ENCODE measurements at regions not wholly inside any gene's neighbourhood (a gene's known extent, or its start where the extent isn't known, plus 50 kb on each side); places are given as distances from the start of the nearest gene placed in this dataset.

GRCh38 chr22:26998129-26998528 lies 340.7 kb downstream of the MIAT start:
- Histone ChIP-seq H3K36me3 (ENCODE audit: insufficient read depth, low read length) (no peaks in the 10 kb centered on the region), H3K27me3 (ENCODE audit: insufficient read depth, low read length) (no peaks in the 10 kb centered on the region), H3K4me2 (ENCODE audit: low read length) (no peak overlapping the region), H3K79me2 (ENCODE audit: insufficient read depth, low read length) (no peaks in the 10 kb centered on the region), H4K20me1 (ENCODE audit: insufficient read depth, low read length) (no peaks in the 10 kb centered on the region), H3K9me3 (ENCODE audit: insufficient read depth, low read depth, low read length) (no peaks in the 10 kb centered on the region), H3K9ac (ENCODE audit: low read length) (no peak overlapping the region), H3K27ac (ENCODE audit: low read depth, low read length) (no peak overlapping the region), H3K4me3 (ENCODE audit: insufficient read depth, low read depth, low read length) (no peak overlapping the region), H2AFZ (ENCODE audit: low read depth, low read length) (no peak overlapping the region), H3K4me1 (ENCODE audit: insufficient read depth, low read length) (no peaks in the 10 kb centered on the region)
- H3K36me3 Mint-ChIP-seq (ENCODE audit: low read depth, unreplicated experiment): no peaks in the 10 kb centered on the region
- peaks cover 5% of the 10 kb centered on the region for H3K4me1 Mint-ChIP-seq (ENCODE audit: low read depth, unreplicated experiment)
- H3K27me3 Mint-ChIP-seq (ENCODE audit: low read depth, unreplicated experiment): peaks cover 9% of the 10 kb centered on the region
- no peak for DNase-seq (ENCODE audit: low read depth)
- no peak for FAIRE-seq
- no peak for TF ChIP-seq EZH2 (IDR thresholded peaks at IDR 0.05; ENCODE audit: insufficient read depth, low read length)
- TF ChIP-seq CTCF (IDR thresholded peaks at IDR 0.05; ENCODE audit: insufficient read depth, low read depth, low read length): no peak
- peaks cover 3% of the 10 kb centered on the region for H3K9me3 Mint-ChIP-seq (ENCODE audit: unreplicated experiment)
- no peak overlapping the region for H3K4me3 Mint-ChIP-seq (ENCODE audit: unreplicated experiment)
- H3K27ac Mint-ChIP-seq (ENCODE audit: unreplicated experiment): no peak overlapping the region

- Mint-ChIP-seq H3K27ac (ENCODE audit: unreplicated experiment) (no peak overlapping the region), H3K9me3 (ENCODE audit: unreplicated experiment) (peaks cover 3% of the 10 kb centered on the region)
- H3K4me3 ChIP-seq (ENCODE audit: insufficient read depth, low read depth, low read length): no peak overlapping the region
Measured at GRCh38 chr22:26998716-26999115, 341.3 kb downstream of the MIAT start.

More at GRCh38 chr22:26998716-26999115, 341.3 kb downstream of the MIAT start:
- H2AFZ ChIP-seq (ENCODE audit: low read depth, low read length): no peak overlapping the region
- TF ChIP-seq CTCF (IDR thresholded peaks at IDR 0.05; ENCODE audit: insufficient read depth, low read depth, low read length): no peak
- no peak for TF ChIP-seq EZH2 (IDR thresholded peaks at IDR 0.05; ENCODE audit: insufficient read depth, low read length)
- no peak for DNase-seq (ENCODE audit: low read depth)
- FAIRE-seq: no peak
- H3K4me1 ChIP-seq (ENCODE audit: insufficient read depth, low read length): no peaks in the 10 kb centered on the region
- H3K9me3 ChIP-seq (ENCODE audit: insufficient read depth, low read depth, low read length): no peaks in the 10 kb centered on the region
- H3K27ac ChIP-seq (ENCODE audit: low read depth, low read length): no peak overlapping the region
- no peaks in the 10 kb centered on the region for H3K36me3 ChIP-seq (ENCODE audit: insufficient read depth, low read length)
- no peak overlapping the region for H3K4me2 ChIP-seq (ENCODE audit: low read length)
- Mint-ChIP-seq H3K4me1 (ENCODE audit: low read depth, unreplicated experiment) (peaks cover 5% of the 10 kb centered on the region), H3K36me3 (ENCODE audit: low read depth, unreplicated experiment) (no peaks in the 10 kb centered on the region), H3K4me3 (ENCODE audit: unreplicated experiment) (no peak overlapping the region), H3K27me3 (ENCODE audit: low read depth, unreplicated experiment) (peaks cover 9% of the 10 kb centered on the region)
- H3K9ac ChIP-seq (ENCODE audit: low read length): no peak overlapping the region
- H3K27me3 ChIP-seq (ENCODE audit: insufficient read depth, low read length): no peaks in the 10 kb centered on the region
- H3K79me2 ChIP-seq (ENCODE audit: insufficient read depth, low read length): no peaks in the 10 kb centered on the region
- H4K20me1 ChIP-seq (ENCODE audit: insufficient read depth, low read length): no peaks in the 10 kb centered on the region

Data from astrocyte (in vitro differentiated cells and primary cell).